NCI-H2107 treated with DMSO at 0.1 percent for 48 hours (cell line): ENCODE measurements at regions not wholly inside any gene's neighbourhood (a gene's known extent, or its start where the extent isn't known, plus 50 kb on each side); places are given as distances from the start of the nearest gene placed in this dataset.

Source experiments
- DNase-seq: peaks from one replicate; lab custom pipeline; 2025; ENCODE audit not compliant: unreplicated experiment; lab: John Stamatoyannopoulos, UW

DNA sequence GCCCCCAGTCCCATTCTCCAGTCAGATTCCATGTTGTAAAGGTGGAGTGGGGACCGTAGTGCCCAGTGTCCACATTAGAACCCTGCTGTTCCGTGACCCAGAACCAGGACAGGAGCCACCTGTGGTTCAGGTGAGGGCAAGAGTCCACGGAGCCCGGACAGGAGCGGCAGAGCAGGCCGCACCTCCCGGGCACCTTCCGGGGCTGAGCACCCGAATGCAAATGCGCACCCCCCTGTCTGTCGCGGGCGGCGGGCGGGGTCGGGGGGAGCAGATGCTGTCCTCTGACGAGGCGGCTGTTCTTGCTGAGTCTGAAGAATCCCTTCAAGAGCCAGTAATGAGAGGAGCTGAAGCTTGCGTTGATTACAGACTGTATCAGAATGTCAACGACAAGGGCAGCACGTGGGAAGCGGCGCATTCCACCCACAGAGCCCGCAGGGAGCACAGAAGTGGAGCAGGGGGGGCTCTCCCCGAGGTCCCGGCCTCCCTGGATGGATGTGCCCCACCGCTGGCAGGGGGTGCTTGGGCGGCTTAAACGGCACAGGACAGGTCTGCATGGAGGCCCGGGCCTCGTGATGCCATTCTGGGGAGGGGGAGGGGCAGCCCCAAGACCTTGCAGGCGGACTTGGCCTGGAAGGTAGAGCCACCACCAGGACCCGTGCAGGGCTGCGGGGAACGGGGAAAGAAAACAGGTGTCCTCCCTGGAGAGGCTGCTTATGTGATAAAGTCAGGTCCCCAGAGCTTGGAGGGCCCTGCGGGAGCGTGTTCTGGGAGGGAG is 407.5 kb upstream of the RNF32 start:
- DNase-seq, result no peak

GRCh38 chr7:156230576-156230975 is 410.0 kb upstream of the RNF32 start:
- DNase-seq, result no peak

DNA sequence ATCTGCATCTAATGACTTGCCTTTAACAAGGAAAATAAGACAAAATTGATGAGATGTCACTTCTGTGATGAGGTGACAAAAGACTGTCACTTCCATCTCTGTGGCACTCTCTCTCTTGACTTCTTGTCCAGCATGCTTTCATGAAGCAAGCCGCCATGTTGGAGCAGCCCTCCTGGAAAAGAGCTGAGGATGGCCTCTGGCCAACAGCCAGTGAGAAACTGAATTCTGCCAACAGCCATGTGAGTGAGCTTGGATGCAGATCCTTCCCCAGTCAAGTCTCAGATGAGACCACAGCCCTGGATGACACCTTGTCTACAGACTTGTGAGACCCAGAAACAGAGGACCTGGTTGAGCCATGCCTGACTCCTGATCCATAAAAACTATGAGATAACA is 412.6 kb upstream of the SHH start:
- DNase-seq, result no peak

GRCh38 chr7:156223935-156224832 is 411.9 kb upstream of the SHH start:
- no peak for DNase-seq

- DNase-seq, result no peak
These were observed 410.3 kb upstream of the SHH start for GRCh38 chr7:156222611-156223010.

GRCh38 chr7:156222151-156222550 is 409.9 kb upstream of the SHH start:
- no peak for DNase-seq

DNA sequence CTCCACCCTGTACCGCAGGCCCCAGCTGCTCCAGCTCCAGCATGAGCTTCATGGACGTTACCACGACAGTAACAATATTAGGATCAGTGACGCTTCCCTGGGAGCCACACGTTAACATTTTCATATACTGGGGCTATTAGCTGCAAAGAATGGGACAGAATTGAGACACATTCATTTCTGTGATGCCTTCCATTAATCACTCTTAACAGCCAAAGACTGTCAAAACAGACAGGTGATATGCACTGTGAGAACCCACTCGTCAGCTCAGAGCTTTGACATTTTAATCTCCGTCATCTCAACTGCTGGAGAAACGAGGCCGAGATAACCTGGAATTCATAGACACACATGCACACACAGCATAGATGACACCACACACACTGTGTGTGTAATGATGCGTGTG is 408.4 kb upstream of the SHH start:
- no peak for DNase-seq

DNA sequence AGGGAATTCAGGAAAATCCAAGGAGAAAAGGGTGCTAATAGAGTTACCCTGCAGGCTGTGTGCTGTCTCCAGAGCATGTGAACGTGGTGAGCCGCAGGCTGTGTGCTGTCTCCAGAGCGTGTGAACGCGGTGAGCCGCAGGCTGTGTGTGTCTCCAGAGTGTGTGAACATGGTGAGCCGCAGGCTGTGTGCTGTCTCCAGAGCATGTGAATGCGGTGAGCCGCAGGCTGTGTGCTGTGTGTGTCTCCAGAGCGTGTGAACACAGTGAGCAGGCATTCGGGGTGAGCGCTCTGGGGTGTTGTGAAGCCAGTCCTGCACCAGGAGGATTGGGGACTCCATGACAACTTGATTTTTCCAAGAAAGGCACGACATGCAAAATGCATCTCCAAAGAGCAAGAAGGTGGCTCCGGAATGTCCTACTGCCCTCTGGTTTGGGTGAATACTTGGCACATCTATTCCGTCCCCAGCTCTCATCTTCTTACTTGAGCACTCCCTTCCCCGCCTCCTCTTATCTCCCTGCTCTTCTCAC is 407.9 kb upstream of the SHH start:
- no peak for DNase-seq

- peak; percentile 1 for DNase-seq
These were observed 407.2 kb upstream of the SHH start for GRCh38 chr7:156219307-156220077.

- no peak for DNase-seq
These were observed 406.5 kb upstream of the SHH start for GRCh38 chr7:156218544-156219306.

DNA sequence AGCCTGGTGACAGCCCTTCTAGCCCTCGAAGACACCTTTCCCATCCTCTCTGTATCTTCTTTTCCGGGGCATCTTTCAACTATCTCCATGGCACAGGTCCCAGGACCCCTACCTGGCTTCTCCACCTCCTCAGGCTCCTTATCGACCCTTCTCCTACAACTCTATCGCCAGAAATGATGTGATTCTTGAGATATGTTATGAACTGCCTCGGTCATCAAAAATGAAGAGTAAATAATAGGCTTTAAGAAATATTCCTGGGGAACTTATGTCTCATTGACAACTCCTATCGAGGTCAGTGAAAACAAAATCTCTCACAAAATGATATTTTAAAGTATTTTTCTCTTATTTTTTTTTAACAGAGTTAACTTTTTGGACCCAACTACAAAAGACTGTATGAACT is 405.5 kb upstream of the SHH start:
- DNase-seq, result no peak

- DNase-seq, result no peak
These were observed 396.8 kb upstream of the SHH start for GRCh38 chr7:156209087-156209486.

DNA sequence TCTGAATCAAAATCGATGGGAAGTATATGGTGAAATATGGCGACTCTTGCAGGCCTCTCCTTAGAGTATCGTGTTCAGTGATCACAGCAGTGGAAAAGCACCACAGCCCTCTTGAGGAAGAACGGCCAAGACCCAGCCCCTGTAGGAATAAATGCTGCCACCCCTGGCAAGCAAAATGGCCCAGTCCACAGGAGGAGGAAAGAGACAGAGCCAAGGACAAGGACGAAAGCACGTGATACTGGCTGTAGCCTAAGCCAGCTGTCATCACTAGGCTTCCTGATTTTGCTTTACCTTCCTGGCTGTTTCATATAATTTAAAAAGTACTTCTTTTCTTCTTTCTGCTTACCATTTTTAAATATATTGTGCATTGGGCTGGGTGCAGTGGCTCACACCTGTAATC is 395.0 kb upstream of the SHH start:
- DNase-seq, result no peak

DNA sequence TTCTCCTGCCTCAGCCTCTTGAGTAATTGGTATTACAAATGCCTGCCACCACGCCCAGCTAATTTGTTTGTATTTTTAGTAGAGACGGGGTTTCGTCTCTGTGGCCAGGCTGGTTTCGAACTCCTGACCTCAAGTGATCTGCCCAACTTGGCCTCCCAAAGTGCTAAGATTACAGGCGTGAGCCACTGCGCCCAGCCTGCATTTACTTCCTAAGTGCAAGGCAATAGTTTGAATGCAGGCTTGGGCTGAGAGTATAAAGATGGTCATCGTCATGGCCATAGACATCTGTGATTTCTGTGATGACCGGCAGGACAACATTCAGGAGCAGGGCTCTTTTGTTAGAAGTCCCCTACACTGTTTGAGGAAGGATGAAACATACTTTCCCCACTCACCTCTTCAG is 393.9 kb upstream of the SHH start:
- no peak for DNase-seq

GRCh38 chr7:156204820-156205219 is 392.6 kb upstream of the SHH start:
- DNase-seq, result no peak

- DNase-seq, result no peak
These were observed 391.7 kb upstream of the SHH start for GRCh38 chr7:156203923-156204322.

- DNase-seq, result no peak
These were observed 386.0 kb upstream of the SHH start for GRCh38 chr7:156198277-156198676.

DNA sequence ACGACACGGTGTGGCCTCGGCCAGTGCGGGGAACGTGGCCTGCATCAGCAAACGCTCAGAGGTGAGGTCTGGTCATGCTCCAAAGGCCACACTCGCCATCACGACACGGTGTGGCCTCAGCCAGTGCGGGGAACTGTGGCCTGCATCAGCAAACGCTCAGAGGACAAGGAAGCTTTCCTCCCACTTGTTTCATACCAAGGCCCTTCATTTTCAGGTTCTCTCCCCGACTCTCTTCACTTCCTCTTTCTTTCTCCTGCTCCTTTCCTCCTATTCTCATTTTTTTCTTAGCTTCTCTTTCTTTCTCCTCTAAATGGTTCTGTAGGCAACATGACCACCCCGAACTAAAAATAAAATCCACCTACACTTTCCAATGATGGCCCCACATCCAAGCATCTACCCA is 384.4 kb upstream of the SHH start:
- DNase-seq, result no peak

DNA sequence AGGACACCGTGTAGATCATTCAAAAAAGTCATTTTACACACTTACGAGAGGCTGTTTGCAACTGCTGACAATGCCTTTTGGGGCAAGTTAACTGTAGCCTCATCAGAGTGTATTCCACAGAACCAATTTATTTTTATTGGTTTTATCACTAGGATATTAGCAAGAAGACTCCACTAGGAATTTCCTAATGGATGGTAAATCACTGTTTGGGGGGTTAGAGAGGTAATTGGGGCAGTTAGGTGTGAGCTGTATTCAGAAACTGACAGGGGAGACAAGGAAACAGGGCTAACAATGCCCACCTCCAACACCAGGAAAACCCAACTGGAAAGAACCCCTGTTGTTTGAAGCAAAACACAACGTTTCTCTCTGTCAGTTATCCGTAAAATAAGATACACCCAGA is 383.0 kb upstream of the SHH start:
- DNase-seq, result no peak

- no peak for DNase-seq
These were observed 382.6 kb upstream of the SHH start for GRCh38 chr7:156194813-156195212.

GRCh38 chr7:156192921-156193320 is 380.7 kb upstream of the SHH start:
- no peak for DNase-seq
